B cell (primary cell): ENCODE measurements at regions not wholly inside any gene's neighbourhood (a gene's known extent, or its start where the extent isn't known, plus 50 kb on each side); places are given as distances from the start of the nearest gene placed in this dataset.

ENCODE experiments used
- ATAC-seq: fragments of 200-7000 bp; cut with Tn5 transposase; one replicate; pipeline ENCODE4 v1.10.0; 2021; ENCODE audit warnings: low read depth, mild to moderate bottlenecking, moderate number of reproducible peaks, moderate library complexity
- CTCF ChIA-PET: fragments of 350-600 bp; sonication (Branson Sonifier 250); formaldehyde crosslinking; loops from one replicate; lab custom pipeline; 2021; ENCODE audit warnings: antibody characterized with exemption, inconsistent platforms; lab: Charles Lee
- POLR2A ChIA-PET: fragments of 350-600 bp; sonication (Branson Sonifier 250); formaldehyde crosslinking; loops from one replicate; lab custom pipeline; 2021; ENCODE audit warnings: antibody characterized with exemption; lab: Charles Lee
- DNase-seq: peaks from one replicate; pipeline ENCODE4 v3.0.0; 2013
- H2AFZ ChIP-seq: 2 replicates; pipeline ENCODE4 v1.6.1; 2012; ENCODE audit warnings: mild to moderate bottlenecking, low read depth, low read length; ENCODE audit not compliant: insufficient read depth, poor library complexity, severe bottlenecking
- H3K27ac ChIP-seq, 2 donors: 1 replicate in 1 of 2; 2 replicates in 1 of 2; pipeline ENCODE4 v1.5.1; 2012 to 2013; ENCODE audit warnings: low read length in 2 of 2, mild to moderate bottlenecking in 2 of 2, moderate library complexity in 1 of 2
- H3K27me3 ChIP-seq, 4 experiments: fragments of 200-600 bp in 1 of 4; sonication (generic) in 1 of 4; replicated peaks in 1 of 4; 1 replicate in 2 of 4; 2 replicates in 2 of 4; pipeline versions ENCODE4 v1.6.1 to v1.7.0; 2013 to 2016; ENCODE audit warnings: low read length in 3 of 4, mild to moderate bottlenecking in 2 of 4, mixed read lengths in 1 of 4, moderate library complexity in 1 of 4; ENCODE audit not compliant: insufficient read depth in 4 of 4, control insufficient read depth in 3 of 4; ENCODE audit errors: control extremely low read depth in 1 of 4
- H3K36me3 ChIP-seq, 2 experiments: replicated peaks in 1 of 2; 1 replicate in 1 of 2; 2 replicates in 1 of 2; pipeline versions ENCODE4 v1.6.1 to v1.7.1; 2013; ENCODE audit warnings: low read length in 1 of 2; ENCODE audit not compliant: insufficient read depth in 2 of 2, control insufficient read depth in 1 of 2; ENCODE audit errors: control extremely low read depth in 1 of 2, extremely low read depth in 1 of 2
- H3K4me1 ChIP-seq, 2 donors: fragments of 200-600 bp in 1 of 2; sonication (generic) in 1 of 2; 1 replicate in 1 of 2; 2 replicates in 1 of 2; pipeline versions ENCODE4 v1.5.1 to v1.6.1; 2013 to 2017; ENCODE audit warnings: low read length in 2 of 2; ENCODE audit not compliant: control insufficient read depth in 2 of 2, insufficient read depth in 2 of 2
- H3K4me2 ChIP-seq: replicated peaks from 2 replicates; pipeline ENCODE3; 2012; ENCODE audit warnings: mild to moderate bottlenecking, low read depth, low read length; ENCODE audit not compliant: poor library complexity, severe bottlenecking
- H3K4me3 ChIP-seq, 5 experiments: fragments of 200-600 bp in 1 of 5; sonication (generic) in 1 of 5; 1 replicate in 3 of 5; 2 replicates in 2 of 5; pipeline versions ENCODE4 v1.5.1 to v1.7.0; 2011 to 2016; ENCODE audit warnings: low read length in 4 of 5, mild to moderate bottlenecking in 4 of 5, low read depth in 2 of 5, control low read depth in 1 of 5, moderate library complexity in 1 of 5; ENCODE audit not compliant: insufficient read depth in 1 of 5; ENCODE audit errors: control extremely low read depth in 1 of 5, extremely low read depth in 1 of 5
- H3K79me2 ChIP-seq: fragments of 200-600 bp; sonication (generic); one replicate; pipeline ENCODE4 v1.6.0; 2016; ENCODE audit warnings: low read length; ENCODE audit not compliant: control insufficient read depth, insufficient read depth
- H3K9ac ChIP-seq: fragments of 200-600 bp; sonication (generic); 2 replicates; pipeline ENCODE4 v1.6.1; 2017; ENCODE audit warnings: mild to moderate bottlenecking, low read length, moderate library complexity
- H3K9me3 ChIP-seq, 3 donors: one replicate each; pipeline versions ENCODE4 v1.6.1 to v1.7.1; 2013; ENCODE audit warnings: low read length in 2 of 3; ENCODE audit not compliant: control insufficient read depth in 2 of 3, insufficient read depth in 1 of 3; ENCODE audit errors: control extremely low read depth in 1 of 3
- H4K20me1 ChIP-seq: 2 replicates; pipeline ENCODE4 v1.6.0; 2012; ENCODE audit warnings: mild to moderate bottlenecking, low read length; ENCODE audit not compliant: insufficient read depth, control insufficient read depth, poor library complexity, severe bottlenecking
- H3K27ac Mint-ChIP-seq: one replicate; pipeline ENCODE4 v1.8.0; 2021; ENCODE audit warnings: mixed read lengths
- H3K27me3 Mint-ChIP-seq: one replicate; pipeline ENCODE4 v1.8.0; 2021; ENCODE audit warnings: mixed read lengths
- H3K4me1 Mint-ChIP-seq: one replicate; pipeline ENCODE4 v1.8.0; 2021; ENCODE audit warnings: mixed read lengths
- H3K4me3 Mint-ChIP-seq: one replicate; pipeline ENCODE4 v1.8.0; 2021; ENCODE audit warnings: mixed read lengths
- H3K9me3 Mint-ChIP-seq: one replicate; pipeline ENCODE4 v1.8.0; 2022; ENCODE audit warnings: mixed read lengths; ENCODE audit not compliant: insufficient read depth
- EZH2 ChIP-seq: IDR thresholded peaks from 2 replicates; pipeline ENCODE4 v1.6.1; 2012; ENCODE audit warnings: borderline replicate concordance, low read depth, mild to moderate bottlenecking, moderate library complexity, low read length; ENCODE audit not compliant: insufficient read depth, poor library complexity, severe bottlenecking
- WGBS: methylation state at CpG from one replicate; pipeline ENCODE4 v1.1.5; 2013; ENCODE audit warnings: missing lambda C conversion rate; ENCODE audit not compliant: insufficient coverage; 5-methylcytosine and 5-hydroxymethylcytosine counted together
- intact Hi-C: fragments of 100-400 bp; cut with micrococcal nuclease; formaldehyde crosslinking; loops from one replicate; pipeline ENCODE4 v1.10.0; 2022
- TF ChIP-seq, protein P1 (sequence below): fragments of 200-600 bp; IDR thresholded peaks from one replicate; pipeline ENCODE4 v1.8.0; 2022; ENCODE audit warnings: antibody characterized with exemption, mild to moderate bottlenecking

DNA sequence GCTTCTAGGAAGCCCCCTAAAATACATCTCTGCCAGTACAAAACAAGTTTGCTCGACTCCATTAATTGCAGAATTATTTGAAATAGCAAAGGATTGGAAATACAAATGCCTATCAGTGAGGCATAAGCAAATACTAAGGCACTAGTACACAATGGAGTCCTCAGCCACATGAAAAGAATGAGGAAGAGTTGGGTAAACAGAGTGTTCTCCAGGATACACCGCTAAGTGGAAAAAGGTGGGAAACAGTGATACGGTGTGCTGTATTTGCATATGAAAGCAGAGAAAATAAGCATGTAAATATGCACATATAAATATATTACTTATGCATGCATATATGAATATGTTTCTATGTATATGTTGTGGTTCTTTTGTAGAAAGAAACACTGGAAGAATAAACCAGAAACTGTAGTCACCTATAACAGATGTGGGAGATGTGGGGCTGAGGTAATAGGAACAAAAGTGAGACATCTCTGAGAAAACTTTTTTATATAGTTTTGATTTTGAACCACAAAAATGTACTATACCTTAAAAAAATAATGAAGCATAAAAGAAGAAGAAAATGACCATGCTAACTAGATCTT, 143.4 kb upstream of the MYLIP start:
- H3K27me3 Mint-ChIP-seq: peaks cover 3% of the 10 kb centered on the region
- no peak overlapping the region for H3K4me3 Mint-ChIP-seq
- Histone ChIP-seq H3K9me3 (no peaks in the 10 kb centered on the region), H3K27ac (no peak overlapping the region), H3K4me3 (no peak overlapping the region), H3K27me3 (peaks cover 0 to 5% (median 0%) of the 10 kb centered on the region in 4 experiments), H3K4me1 (no peaks in the 10 kb centered on the region), H2AFZ (no peak overlapping the region), H3K9ac (no peak overlapping the region), H3K79me2 (no peaks in the 10 kb centered on the region), H3K4me2 (no peak overlapping the region), H4K20me1 (no peaks in the 10 kb centered on the region), H3K36me3 (no peaks in the 10 kb centered on the region)
- no peaks in the 10 kb centered on the region for H3K9me3 Mint-ChIP-seq
- H3K4me1 Mint-ChIP-seq: no peaks in the 10 kb centered on the region
- ATAC-seq (no peak), DNase-seq (no peak)
- ChIA-PET POLR2A (no interaction called here), CTCF (no interaction called here)
- TF ChIP-seq, protein P1, sequence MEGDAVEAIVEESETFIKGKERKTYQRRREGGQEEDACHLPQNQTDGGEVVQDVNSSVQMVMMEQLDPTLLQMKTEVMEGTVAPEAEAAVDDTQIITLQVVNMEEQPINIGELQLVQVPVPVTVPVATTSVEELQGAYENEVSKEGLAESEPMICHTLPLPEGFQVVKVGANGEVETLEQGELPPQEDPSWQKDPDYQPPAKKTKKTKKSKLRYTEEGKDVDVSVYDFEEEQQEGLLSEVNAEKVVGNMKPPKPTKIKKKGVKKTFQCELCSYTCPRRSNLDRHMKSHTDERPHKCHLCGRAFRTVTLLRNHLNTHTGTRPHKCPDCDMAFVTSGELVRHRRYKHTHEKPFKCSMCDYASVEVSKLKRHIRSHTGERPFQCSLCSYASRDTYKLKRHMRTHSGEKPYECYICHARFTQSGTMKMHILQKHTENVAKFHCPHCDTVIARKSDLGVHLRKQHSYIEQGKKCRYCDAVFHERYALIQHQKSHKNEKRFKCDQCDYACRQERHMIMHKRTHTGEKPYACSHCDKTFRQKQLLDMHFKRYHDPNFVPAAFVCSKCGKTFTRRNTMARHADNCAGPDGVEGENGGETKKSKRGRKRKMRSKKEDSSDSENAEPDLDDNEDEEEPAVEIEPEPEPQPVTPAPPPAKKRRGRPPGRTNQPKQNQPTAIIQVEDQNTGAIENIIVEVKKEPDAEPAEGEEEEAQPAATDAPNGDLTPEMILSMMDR: no peak
- no peak for TF ChIP-seq EZH2
- no peak overlapping the region for H3K27ac Mint-ChIP-seq
- intact Hi-C loops: no loop called here
- no CpG with 5 or more reads among the region's 3 CpGs for WGBS

DNA sequence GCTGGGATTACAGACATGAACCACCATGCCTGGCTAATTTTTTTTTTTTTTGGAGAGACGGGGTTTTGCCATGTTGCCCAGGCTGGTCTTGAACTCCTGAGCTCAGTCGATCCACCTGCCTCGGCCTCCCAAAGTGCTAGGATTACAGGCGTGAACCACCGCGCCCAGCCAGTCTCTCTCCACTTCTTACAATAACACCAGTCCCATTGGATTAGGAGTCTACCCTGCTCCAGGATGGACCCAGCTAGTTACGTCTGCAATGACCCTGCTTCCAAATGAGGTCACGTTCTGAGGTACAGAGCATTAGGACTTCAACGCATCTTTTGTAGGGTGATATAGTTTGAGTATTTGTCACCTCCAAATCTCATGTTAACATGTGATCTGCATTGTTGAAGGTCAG, 146.9 kb upstream of the MYLIP start:
- H3K9me3 ChIP-seq: no peaks in the 10 kb centered on the region
- DNase-seq: no peak
- TF ChIP-seq, protein P1: no peak
- TF ChIP-seq EZH2: no peak
- ChIA-PET POLR2A (interaction anchor here (0.7 kb wide), 2 partner anchors 12 to 279 kb away, joined by 4 to 9 read pairs; no protein-coding TSS in a partner anchor), CTCF (no interaction called here)
- H3K9me3 Mint-ChIP-seq: no peaks in the 10 kb centered on the region
- no peak overlapping the region for H3K4me2 ChIP-seq
- H3K79me2 ChIP-seq: no peaks in the 10 kb centered on the region
- H3K4me1 ChIP-seq: no peaks in the 10 kb centered on the region
- 95% methylated on average over 4 of the region's 9 CpGs for WGBS
- no peaks in the 10 kb centered on the region for H3K36me3 ChIP-seq
- H3K9ac ChIP-seq: no peak overlapping the region
- H3K27ac Mint-ChIP-seq: no peak overlapping the region
- no peak overlapping the region for H3K27ac ChIP-seq
- no peak for ATAC-seq
- no peak overlapping the region for H2AFZ ChIP-seq
- peaks cover 0 to 5% (median 0%) of the 10 kb centered on the region in 4 experiments for H3K27me3 ChIP-seq
- no peak overlapping the region for H3K4me3 ChIP-seq
- H3K4me3 Mint-ChIP-seq: no peak overlapping the region
- no peaks in the 10 kb centered on the region for H3K4me1 Mint-ChIP-seq
- peaks cover 3% of the 10 kb centered on the region for H3K27me3 Mint-ChIP-seq
- intact Hi-C loops: no loop called here
- no peaks in the 10 kb centered on the region for H4K20me1 ChIP-seq
